GM21381 (cell line): ENCODE measurements at regions not wholly inside any gene's neighbourhood (a gene's known extent, or its start where the extent isn't known, plus 50 kb on each side); places are given as distances from the start of the nearest gene placed in this dataset.

Experiments used
- ATAC-seq: cut with Tn5 transposase; IDR thresholded peaks from one replicate; pipeline ENCODE4 v1.9.1; 2021; ENCODE audit warnings: mild to moderate bottlenecking, moderate library complexity; ENCODE audit not compliant: unreplicated experiment

- ATAC-seq, result no peak
Measured at GRCh38 chr2:204220896-204221295, 284.3 kb downstream of the ICOS start.

- no peak for ATAC-seq
Measured at GRCh38 chr2:204223046-204223445, 286.5 kb downstream of the ICOS start.

- ATAC-seq, result no peak
Measured at GRCh38 chr2:204223544-204223943, 287.0 kb downstream of the ICOS start.

DNA sequence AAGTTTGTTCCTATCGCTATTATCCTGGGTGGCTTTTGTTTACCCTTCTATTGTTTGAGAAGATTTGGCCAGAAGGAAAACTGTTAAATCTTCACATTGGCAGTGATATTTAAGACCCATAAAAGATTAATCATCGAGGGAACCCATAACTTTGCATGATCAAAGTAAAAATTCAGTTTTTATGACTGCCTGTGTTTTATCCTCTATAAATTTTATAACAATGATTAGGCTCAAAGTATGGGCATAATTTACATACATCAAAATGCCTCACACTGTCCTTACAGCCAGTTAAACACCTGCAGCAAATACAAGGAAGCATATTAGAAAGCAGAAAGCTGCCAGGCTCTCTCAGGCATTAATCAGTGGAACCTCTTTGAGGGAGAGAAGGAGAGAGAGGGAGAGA lies 289.1 kb downstream of the ICOS start:
- ATAC-seq, result no peak

- no peak for ATAC-seq
Measured at GRCh38 chr2:204226305-204226880, 289.8 kb downstream of the ICOS start.

DNA sequence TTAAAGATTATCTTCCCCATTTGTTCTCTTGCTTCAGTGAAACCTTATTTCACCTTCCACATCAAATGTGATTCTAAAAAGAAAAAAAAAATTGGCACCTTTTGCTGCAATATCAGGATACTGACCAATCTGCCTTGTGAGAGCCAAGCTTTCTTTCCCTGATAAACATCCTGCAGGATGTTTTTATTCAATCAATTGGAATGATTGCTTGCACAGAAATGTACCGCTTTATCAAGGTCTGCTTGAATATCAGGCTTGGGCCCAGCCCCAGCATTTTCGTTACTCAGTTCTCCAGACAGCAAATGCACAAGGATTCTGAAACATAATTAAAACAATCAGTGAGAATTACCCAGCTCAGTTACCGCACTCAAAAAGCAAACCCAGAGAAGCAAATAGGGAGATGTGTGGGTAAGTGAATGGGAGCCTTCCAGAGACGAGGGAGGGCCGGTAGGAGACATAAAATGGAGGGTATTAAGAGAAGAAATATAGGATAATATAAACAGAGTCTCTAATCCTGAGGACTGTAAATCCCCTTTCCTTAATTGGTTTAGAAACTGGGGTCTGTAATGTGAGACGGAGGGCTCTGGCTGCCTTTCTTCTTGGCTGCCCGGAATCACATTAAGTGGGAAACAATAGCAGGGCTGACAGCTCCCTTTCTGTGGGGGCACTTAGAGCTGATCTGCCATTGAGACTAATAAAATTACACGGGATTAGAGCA lies 291.8 kb downstream of the ICOS start:
- no peak for ATAC-seq

DNA sequence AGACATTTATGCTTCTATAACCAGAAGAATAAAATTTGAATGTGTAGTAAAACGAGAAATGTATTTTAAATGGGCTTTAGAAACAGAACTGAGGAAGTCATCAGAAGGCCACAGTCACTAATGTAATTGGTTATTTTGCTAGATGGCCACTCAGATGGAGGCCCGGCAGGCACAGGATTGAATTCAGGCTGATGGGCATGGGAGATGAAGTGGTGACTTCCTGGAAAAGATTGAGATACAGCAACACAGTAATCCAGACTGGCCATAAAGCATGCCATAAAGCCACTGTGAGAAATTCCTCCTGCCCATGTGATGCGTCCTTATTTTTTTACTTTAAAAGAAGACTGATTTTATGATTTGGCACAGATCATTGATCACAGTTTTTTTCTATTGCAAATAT lies 297.7 kb downstream of the ICOS start:
- no peak for ATAC-seq

DNA sequence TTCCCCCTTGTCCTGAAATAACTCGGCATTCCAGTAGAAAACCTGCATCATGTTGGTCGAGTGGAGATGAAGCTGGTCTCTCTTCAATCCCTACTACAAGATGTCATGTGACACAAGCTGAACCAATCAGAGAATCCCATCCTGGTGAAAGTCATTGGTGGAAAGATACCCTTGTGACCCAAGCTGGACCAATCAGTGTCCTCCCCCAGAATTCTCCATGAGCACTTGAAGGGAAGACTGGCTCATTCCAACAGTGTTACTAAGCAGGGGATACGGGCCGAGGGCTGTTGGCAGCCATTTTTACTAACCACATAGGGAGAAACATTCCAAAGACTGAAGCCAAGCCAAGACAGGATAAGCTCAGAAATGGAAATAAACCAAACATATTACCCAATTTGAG lies 298.3 kb downstream of the ICOS start:
- ATAC-seq, result no peak

DNA sequence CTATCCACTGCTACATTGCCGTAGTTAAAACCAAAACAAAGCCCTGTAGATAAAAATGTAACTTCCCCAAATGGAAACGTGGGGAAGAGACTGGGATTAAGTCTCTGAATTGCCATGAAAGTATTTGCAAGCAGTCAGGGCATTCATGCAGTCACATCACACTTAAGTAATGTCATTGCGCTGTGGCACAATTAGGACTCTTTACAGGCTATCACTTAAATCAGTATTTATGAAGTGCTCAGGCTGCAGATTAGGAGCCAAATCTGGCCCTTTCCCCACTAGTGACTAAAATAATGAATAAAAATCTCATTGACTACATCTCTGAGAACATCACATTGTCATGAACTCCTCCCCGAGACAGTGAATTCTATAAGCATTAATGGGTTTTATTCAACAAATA lies 300.9 kb downstream of the ICOS start:
- ATAC-seq, result no peak

DNA sequence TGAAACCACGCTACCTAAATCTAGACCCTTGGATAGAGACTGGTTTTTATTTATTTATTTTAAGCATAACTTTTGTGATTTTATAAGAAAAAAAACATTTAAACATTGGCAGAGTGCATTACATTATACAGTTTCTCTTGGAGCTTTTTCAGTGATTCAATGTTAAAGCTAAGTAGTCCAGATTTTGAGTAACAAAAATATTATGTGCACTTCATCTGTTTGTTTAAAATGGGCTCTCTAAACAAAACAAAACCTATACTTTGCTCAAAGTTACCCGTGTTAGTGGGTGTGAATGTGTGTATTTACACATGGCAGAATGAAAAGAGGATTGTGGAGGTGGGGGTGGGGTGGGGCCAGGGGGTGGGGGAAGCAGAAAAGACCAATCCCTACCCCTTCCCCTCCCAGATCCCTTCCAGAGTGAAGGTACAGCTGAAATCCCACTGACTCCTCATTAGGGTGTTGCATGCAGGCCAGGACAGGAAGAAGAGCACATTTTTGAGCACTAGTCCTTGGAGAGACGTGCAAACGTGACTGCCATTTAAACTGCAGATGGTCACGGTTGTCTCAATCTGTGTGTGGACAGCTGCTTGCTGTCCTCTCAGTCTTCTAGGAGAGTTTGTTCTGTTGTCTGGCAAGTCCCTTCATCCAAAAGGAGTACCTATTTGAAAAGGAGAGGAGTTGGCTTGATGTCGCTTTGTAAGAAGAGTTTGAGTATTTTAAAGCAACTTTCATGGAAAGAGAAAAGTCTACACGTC lies 303.0 kb downstream of the ICOS start:
- no peak for ATAC-seq

GRCh38 chr2:204240961-204241360 lies 304.3 kb upstream of the PARD3B start:
- no peak for ATAC-seq

DNA sequence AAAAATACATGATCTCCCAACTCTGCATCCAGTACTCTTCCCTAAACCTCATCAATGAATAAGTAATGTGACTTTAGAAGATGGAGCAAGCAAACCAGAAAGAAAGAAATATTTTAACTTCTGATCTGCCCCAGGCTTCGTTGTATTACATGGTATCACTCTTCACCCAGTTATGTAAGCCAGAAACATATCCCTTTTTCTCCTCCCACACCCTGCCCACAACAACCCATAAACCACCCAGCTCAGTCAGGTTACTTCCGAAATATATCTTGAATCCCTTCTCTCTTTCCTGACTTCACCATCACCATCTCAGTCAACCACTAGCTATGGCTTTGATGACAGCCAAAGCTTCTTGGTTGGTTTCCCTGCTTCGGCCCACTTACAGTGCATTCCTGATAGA lies 295.8 kb upstream of the PARD3B start:
- ATAC-seq, result no peak

- ATAC-seq, result no peak
Measured at GRCh38 chr2:204250692-204251091, 294.6 kb upstream of the PARD3B start.

- ATAC-seq, result no peak
Measured at GRCh38 chr2:204251158-204251997, 293.9 kb upstream of the PARD3B start.

DNA sequence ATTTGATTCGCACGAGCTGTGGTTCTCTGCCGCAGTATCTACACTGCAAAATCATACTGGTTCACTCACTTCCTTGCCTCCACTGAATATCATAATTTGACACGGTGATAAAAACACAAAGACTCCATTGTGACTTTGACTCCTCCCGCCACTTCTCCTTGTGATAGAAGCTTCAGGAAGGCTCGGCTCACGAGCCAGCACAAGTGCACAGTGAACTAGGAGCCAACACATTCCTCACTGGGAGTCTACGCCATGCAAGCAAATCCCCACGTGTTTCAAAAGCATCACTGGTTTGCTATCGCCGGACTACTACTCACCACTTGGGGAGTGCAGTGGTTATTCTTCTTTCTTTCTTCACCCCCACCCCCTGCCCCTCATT lies 293.3 kb upstream of the PARD3B start:
- no peak for ATAC-seq

DNA sequence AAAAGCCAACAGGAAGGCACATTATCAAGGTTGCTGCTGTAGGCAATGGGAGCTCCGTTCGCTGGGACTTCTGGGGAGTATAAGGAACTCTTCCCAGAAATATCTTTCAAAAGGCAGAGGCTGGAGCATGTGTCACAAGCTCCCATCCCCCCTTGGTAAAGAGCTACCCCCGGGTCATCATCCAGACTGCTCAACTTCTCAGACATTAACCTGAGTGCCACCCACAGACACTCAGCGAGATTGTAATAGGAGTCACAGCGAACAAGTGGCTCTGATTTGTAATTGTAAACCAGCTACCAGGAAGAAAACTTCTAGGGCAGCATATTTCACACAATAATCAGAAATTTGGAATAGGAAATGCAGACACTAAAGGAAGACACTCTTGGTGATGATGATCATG lies 290.2 kb upstream of the PARD3B start:
- ATAC-seq, result no peak

DNA sequence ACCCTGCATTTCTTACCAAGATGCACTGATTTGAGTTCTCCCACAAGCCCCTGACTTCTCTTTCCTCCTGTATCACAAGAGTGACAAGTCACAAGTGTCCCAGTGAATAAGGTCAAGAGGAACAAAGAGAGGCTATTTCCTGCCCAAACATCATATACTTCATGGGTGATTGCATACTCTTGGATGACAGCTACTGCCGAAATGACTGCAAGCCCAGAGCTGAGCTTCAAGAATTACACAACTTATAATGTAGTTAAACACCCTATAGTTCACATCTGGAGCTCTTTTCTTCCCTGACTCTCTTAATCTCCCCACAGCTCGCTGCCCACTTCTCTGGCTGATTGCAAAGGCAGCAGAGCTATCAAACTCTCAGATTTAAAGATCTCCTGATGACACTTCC lies 289.7 kb upstream of the PARD3B start:
- no peak for ATAC-seq

GRCh38 chr2:204257781-204258180 lies 287.5 kb upstream of the PARD3B start:
- ATAC-seq, result no peak

DNA sequence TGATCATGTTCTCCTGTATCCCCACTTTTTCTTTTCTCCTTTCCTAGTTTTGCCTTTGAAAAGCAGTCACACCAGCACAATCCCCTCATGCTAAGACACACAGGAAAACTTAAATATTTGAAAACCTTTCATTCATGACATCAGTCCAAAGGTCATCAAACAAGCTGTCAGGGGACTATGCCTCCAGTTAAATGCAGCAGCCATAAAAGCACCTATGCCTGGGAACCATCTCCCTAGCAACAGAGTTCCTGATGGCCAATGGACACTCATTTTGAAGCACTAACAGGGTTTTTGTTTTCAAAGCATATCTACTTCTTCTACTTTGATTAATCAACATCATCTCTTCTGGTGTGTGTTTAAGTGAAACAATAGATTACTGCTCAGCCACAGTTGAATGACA lies 286.4 kb upstream of the PARD3B start:
- ATAC-seq, result no peak

DNA sequence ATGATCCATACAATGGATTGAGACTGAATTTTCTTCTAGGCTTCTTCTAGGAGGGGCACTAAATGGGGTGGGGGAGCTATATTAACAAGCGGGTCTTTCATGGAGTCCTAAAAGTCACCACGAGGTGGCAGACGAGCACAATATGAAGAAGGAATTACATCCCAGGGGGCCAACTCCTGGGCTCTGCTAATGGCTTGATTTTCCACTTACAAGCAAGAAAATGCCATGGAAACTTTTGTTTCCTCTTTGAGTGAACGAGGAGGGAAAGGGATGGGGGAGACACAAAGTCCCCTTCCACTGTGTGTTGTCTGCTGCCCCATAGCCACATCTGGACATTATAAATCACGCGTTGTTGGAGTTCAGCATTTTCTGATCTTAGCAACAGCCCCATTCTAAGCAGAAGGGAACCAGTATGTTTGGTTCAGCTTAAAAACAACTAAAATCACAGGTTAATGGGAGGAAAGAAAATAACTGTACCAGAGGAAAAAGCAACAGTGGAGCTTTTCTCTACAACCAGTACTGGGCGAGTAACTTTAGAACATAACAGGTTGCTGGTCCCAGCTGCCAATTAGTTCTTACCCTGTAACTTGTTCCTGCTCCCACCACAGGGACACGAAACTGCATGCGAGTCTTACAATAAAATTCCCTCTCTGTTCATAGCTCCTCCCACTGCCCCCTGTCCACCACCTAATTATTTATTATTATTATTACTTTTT lies 285.0 kb upstream of the PARD3B start:
- ATAC-seq, result no peak

GRCh38 chr2:204260901-204261300 lies 284.4 kb upstream of the PARD3B start:
- no peak for ATAC-seq
